B cell (primary cell): ENCODE measurements at regions not wholly inside any gene's neighbourhood (a gene's known extent, or its start where the extent isn't known, plus 50 kb on each side); places are given as distances from the start of the nearest gene placed in this dataset.

ENCODE experiments used
- ATAC-seq: fragments of 200-7000 bp; cut with Tn5 transposase; one replicate; pipeline ENCODE4 v1.10.0; 2021; ENCODE audit warnings: low read depth, mild to moderate bottlenecking, moderate number of reproducible peaks, moderate library complexity
- CTCF ChIA-PET: fragments of 350-600 bp; sonication (Branson Sonifier 250); formaldehyde crosslinking; loops from one replicate; lab custom pipeline; 2021; ENCODE audit warnings: antibody characterized with exemption, inconsistent platforms; lab: Charles Lee
- POLR2A ChIA-PET: fragments of 350-600 bp; sonication (Branson Sonifier 250); formaldehyde crosslinking; loops from one replicate; lab custom pipeline; 2021; ENCODE audit warnings: antibody characterized with exemption; lab: Charles Lee
- DNase-seq: peaks from one replicate; pipeline ENCODE4 v3.0.0; 2013
- H2AFZ ChIP-seq: 2 replicates; pipeline ENCODE4 v1.6.1; 2012; ENCODE audit warnings: mild to moderate bottlenecking, low read depth, low read length; ENCODE audit not compliant: insufficient read depth, poor library complexity, severe bottlenecking
- H3K27ac ChIP-seq, 2 donors: 1 replicate in 1 of 2; 2 replicates in 1 of 2; pipeline ENCODE4 v1.5.1; 2012 to 2013; ENCODE audit warnings: low read length in 2 of 2, mild to moderate bottlenecking in 2 of 2, moderate library complexity in 1 of 2
- H3K27me3 ChIP-seq, 4 experiments: fragments of 200-600 bp in 1 of 4; sonication (generic) in 1 of 4; replicated peaks in 1 of 4; 1 replicate in 2 of 4; 2 replicates in 2 of 4; pipeline versions ENCODE4 v1.6.1 to v1.7.0; 2013 to 2016; ENCODE audit warnings: low read length in 3 of 4, mild to moderate bottlenecking in 2 of 4, mixed read lengths in 1 of 4, moderate library complexity in 1 of 4; ENCODE audit not compliant: insufficient read depth in 4 of 4, control insufficient read depth in 3 of 4; ENCODE audit errors: control extremely low read depth in 1 of 4
- H3K36me3 ChIP-seq, 2 experiments: replicated peaks in 1 of 2; 1 replicate in 1 of 2; 2 replicates in 1 of 2; pipeline versions ENCODE4 v1.6.1 to v1.7.1; 2013; ENCODE audit warnings: low read length in 1 of 2; ENCODE audit not compliant: insufficient read depth in 2 of 2, control insufficient read depth in 1 of 2; ENCODE audit errors: control extremely low read depth in 1 of 2, extremely low read depth in 1 of 2
- H3K4me1 ChIP-seq, 2 donors: fragments of 200-600 bp in 1 of 2; sonication (generic) in 1 of 2; 1 replicate in 1 of 2; 2 replicates in 1 of 2; pipeline versions ENCODE4 v1.5.1 to v1.6.1; 2013 to 2017; ENCODE audit warnings: low read length in 2 of 2; ENCODE audit not compliant: control insufficient read depth in 2 of 2, insufficient read depth in 2 of 2
- H3K4me2 ChIP-seq: replicated peaks from 2 replicates; pipeline ENCODE3; 2012; ENCODE audit warnings: mild to moderate bottlenecking, low read depth, low read length; ENCODE audit not compliant: poor library complexity, severe bottlenecking
- H3K4me3 ChIP-seq, 5 experiments: fragments of 200-600 bp in 1 of 5; sonication (generic) in 1 of 5; 1 replicate in 3 of 5; 2 replicates in 2 of 5; pipeline versions ENCODE4 v1.5.1 to v1.7.0; 2011 to 2016; ENCODE audit warnings: low read length in 4 of 5, mild to moderate bottlenecking in 4 of 5, low read depth in 2 of 5, control low read depth in 1 of 5, moderate library complexity in 1 of 5; ENCODE audit not compliant: insufficient read depth in 1 of 5; ENCODE audit errors: control extremely low read depth in 1 of 5, extremely low read depth in 1 of 5
- H3K79me2 ChIP-seq: fragments of 200-600 bp; sonication (generic); one replicate; pipeline ENCODE4 v1.6.0; 2016; ENCODE audit warnings: low read length; ENCODE audit not compliant: control insufficient read depth, insufficient read depth
- H3K9ac ChIP-seq: fragments of 200-600 bp; sonication (generic); 2 replicates; pipeline ENCODE4 v1.6.1; 2017; ENCODE audit warnings: mild to moderate bottlenecking, low read length, moderate library complexity
- H3K9me3 ChIP-seq, 3 donors: one replicate each; pipeline versions ENCODE4 v1.6.1 to v1.7.1; 2013; ENCODE audit warnings: low read length in 2 of 3; ENCODE audit not compliant: control insufficient read depth in 2 of 3, insufficient read depth in 1 of 3; ENCODE audit errors: control extremely low read depth in 1 of 3
- H4K20me1 ChIP-seq: 2 replicates; pipeline ENCODE4 v1.6.0; 2012; ENCODE audit warnings: mild to moderate bottlenecking, low read length; ENCODE audit not compliant: insufficient read depth, control insufficient read depth, poor library complexity, severe bottlenecking
- H3K27ac Mint-ChIP-seq: one replicate; pipeline ENCODE4 v1.8.0; 2021; ENCODE audit warnings: mixed read lengths
- H3K27me3 Mint-ChIP-seq: one replicate; pipeline ENCODE4 v1.8.0; 2021; ENCODE audit warnings: mixed read lengths
- H3K4me1 Mint-ChIP-seq: one replicate; pipeline ENCODE4 v1.8.0; 2021; ENCODE audit warnings: mixed read lengths
- H3K4me3 Mint-ChIP-seq: one replicate; pipeline ENCODE4 v1.8.0; 2021; ENCODE audit warnings: mixed read lengths
- H3K9me3 Mint-ChIP-seq: one replicate; pipeline ENCODE4 v1.8.0; 2022; ENCODE audit warnings: mixed read lengths; ENCODE audit not compliant: insufficient read depth
- EZH2 ChIP-seq: IDR thresholded peaks from 2 replicates; pipeline ENCODE4 v1.6.1; 2012; ENCODE audit warnings: borderline replicate concordance, low read depth, mild to moderate bottlenecking, moderate library complexity, low read length; ENCODE audit not compliant: insufficient read depth, poor library complexity, severe bottlenecking
- WGBS: methylation state at CpG from one replicate; pipeline ENCODE4 v1.1.5; 2013; ENCODE audit warnings: missing lambda C conversion rate; ENCODE audit not compliant: insufficient coverage; 5-methylcytosine and 5-hydroxymethylcytosine counted together
- intact Hi-C: fragments of 100-400 bp; cut with micrococcal nuclease; formaldehyde crosslinking; loops from one replicate; pipeline ENCODE4 v1.10.0; 2022
- TF ChIP-seq, protein P1 (sequence below): fragments of 200-600 bp; IDR thresholded peaks from one replicate; pipeline ENCODE4 v1.8.0; 2022; ENCODE audit warnings: antibody characterized with exemption, mild to moderate bottlenecking

DNA sequence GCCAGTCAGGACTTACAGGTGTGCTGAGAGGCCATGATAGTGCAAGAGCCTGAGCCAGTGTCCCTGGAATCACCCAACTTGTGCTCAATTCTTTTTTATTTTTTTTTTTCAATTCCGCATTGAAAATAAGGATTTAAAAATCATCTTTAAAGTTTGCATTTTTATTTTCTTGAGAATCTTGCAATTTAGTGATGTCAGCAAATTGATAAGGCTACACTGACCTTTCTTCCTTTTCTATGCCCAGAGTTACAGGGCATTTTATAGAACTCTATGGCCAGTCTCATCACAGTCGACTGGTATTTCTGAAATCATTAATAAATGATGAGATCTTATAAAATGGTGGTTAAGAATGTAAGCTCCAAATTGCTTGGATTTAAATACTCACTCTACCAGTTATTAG, 63.3 kb upstream of the PRKD1 start:
- POLR2A ChIA-PET, result no interaction called here

DNA sequence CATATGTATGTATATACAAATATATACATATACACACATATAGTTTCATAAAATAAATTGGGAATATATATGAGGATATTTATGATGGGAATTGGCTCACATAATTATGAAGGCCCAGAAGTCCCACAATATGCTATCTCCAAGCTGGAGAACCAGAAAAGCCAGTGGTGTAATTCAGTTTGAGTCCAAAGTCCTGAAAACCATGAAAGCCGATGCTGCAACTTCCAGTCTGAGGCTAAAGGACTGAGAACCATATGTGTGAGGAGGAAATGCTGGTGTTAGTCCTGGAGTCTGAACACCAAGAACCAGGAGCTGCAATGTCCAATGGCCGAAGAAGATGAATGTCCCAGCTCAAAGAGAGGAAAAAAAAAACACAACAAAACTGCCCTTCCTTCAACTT, 65.5 kb upstream of the PRKD1 start:
- Histone ChIP-seq H3K79me2 (no peaks in the 10 kb centered on the region), H3K27ac (no peak overlapping the region), H3K4me2 (no peak overlapping the region), H3K9me3 (no peaks in the 10 kb centered on the region), H3K27me3 (no peaks in the 10 kb centered on the region), H3K4me3 (no peak overlapping the region), H4K20me1 (no peaks in the 10 kb centered on the region), H2AFZ (no peak overlapping the region), H3K36me3 (no peaks in the 10 kb centered on the region), H3K4me1 (no peaks in the 10 kb centered on the region), H3K9ac (no peak overlapping the region)
- 100% methylated on average over 1 of the region's 2 CpGs for WGBS
- TF ChIP-seq, protein P1, sequence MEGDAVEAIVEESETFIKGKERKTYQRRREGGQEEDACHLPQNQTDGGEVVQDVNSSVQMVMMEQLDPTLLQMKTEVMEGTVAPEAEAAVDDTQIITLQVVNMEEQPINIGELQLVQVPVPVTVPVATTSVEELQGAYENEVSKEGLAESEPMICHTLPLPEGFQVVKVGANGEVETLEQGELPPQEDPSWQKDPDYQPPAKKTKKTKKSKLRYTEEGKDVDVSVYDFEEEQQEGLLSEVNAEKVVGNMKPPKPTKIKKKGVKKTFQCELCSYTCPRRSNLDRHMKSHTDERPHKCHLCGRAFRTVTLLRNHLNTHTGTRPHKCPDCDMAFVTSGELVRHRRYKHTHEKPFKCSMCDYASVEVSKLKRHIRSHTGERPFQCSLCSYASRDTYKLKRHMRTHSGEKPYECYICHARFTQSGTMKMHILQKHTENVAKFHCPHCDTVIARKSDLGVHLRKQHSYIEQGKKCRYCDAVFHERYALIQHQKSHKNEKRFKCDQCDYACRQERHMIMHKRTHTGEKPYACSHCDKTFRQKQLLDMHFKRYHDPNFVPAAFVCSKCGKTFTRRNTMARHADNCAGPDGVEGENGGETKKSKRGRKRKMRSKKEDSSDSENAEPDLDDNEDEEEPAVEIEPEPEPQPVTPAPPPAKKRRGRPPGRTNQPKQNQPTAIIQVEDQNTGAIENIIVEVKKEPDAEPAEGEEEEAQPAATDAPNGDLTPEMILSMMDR, result no peak
- no peak for TF ChIP-seq EZH2
- Mint-ChIP-seq H3K9me3 (no peaks in the 10 kb centered on the region), H3K4me3 (no peak overlapping the region), H3K27me3 (no peaks in the 10 kb centered on the region), H3K27ac (no peak overlapping the region), H3K4me1 (no peaks in the 10 kb centered on the region)
- DNase-seq (no peak), ATAC-seq (no peak)
- CTCF ChIA-PET, result no interaction called here
- intact Hi-C loops, result no loop called here
- POLR2A ChIA-PET, result no interaction called here

More for the DNA sequence above, 63.3 kb upstream of the PRKD1 start:
- no peaks in the 10 kb centered on the region for H3K27me3 ChIP-seq
- no peaks in the 10 kb centered on the region for H3K4me1 ChIP-seq
- H3K36me3 ChIP-seq, result no peaks in the 10 kb centered on the region
- H3K4me2 ChIP-seq, result no peak overlapping the region
- ATAC-seq (no peak), DNase-seq (no peak)
- no peaks in the 10 kb centered on the region for H3K9me3 ChIP-seq
- H3K79me2 ChIP-seq, result no peaks in the 10 kb centered on the region
- H3K27ac ChIP-seq, result no peak overlapping the region
- H3K4me3 Mint-ChIP-seq, result no peak overlapping the region
- CTCF ChIA-PET, result no interaction called here
- WGBS, result no CpG with 5 or more reads among the region's 2 CpGs
- no peaks in the 10 kb centered on the region for H3K4me1 Mint-ChIP-seq
- H3K9me3 Mint-ChIP-seq, result no peaks in the 10 kb centered on the region
- no peak overlapping the region for H3K4me3 ChIP-seq
- H3K27me3 Mint-ChIP-seq, result no peaks in the 10 kb centered on the region
- H3K9ac ChIP-seq, result no peak overlapping the region
- no peak overlapping the region for H3K27ac Mint-ChIP-seq
- no peaks in the 10 kb centered on the region for H4K20me1 ChIP-seq
- no peak overlapping the region for H2AFZ ChIP-seq
- intact Hi-C loops, result no loop called here
- TF ChIP-seq EZH2, result no peak
- TF ChIP-seq, protein P1, result no peak
